Activated CD4-positive, alpha-beta T cell treated with anti-CD3 and anti-CD28 coated beads, Interleukin-2, Interleukin-4, amounts not matched to agents 100 ng/mL and 50 ng/mL, durations not matched to agents 16 hours and 8 hours (primary cell): ENCODE measurements at regions not wholly inside any gene's neighbourhood (a gene's known extent, or its start where the extent isn't known, plus 50 kb on each side); places are given as distances from the start of the nearest gene placed in this dataset.
"Not testable (repeated sequence)": the region's sequence is repeated elsewhere in the genome, so short reads cannot be mapped to it uniquely, and the experiment has no call there.

Experiments
- DNase-seq: peaks from one replicate; pipeline ENCODE4 v3.0.0-alpha.2; 2020; ENCODE audit warnings: low spot score

- DNase-seq, result no peak
Observed at GRCh38 chr2:184993746-184994145, 395.4 kb downstream of the ZNF804A start.

DNA sequence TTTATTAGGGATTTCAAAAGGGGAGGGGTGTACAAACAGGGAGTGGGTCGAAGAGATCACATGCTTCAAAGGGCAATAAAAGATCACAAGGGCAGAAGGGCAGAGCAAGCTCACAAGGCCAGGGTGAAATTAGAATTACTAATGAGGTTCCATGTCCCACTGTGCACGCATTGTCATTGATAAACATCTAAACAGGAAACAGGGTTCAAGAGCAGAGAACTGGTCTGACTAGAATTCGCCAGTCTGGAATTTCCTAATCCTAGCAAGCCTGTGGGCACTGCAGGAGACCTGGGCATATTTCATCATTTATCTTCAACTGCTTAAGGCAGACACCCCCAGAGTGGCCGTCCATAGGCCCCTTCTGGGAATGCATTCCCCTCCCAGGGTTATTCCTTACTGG, 408.2 kb downstream of the ZNF804A start:
- DNase-seq, result no peak

DNA sequence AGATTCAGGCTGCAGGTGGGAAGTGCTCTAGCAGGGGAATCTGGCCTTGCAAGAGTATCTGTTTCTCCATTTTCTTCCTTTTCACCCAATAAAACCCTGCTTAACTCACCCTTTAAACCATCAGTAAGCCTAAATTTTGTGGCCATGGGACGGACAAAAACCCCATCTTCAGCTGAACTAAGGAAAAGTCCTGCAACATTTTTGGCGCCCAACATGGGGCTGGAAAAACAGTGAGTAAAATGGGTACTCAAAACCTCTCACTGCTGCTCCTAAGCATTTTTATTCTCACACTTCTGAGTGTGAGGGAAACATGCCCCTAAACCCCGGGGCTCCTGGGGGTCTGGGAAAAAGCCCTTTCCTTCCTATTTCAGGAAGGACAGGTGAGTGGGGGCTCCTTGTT, 414.3 kb downstream of the ZNF804A start:
- DNase-seq, result no peak

DNA sequence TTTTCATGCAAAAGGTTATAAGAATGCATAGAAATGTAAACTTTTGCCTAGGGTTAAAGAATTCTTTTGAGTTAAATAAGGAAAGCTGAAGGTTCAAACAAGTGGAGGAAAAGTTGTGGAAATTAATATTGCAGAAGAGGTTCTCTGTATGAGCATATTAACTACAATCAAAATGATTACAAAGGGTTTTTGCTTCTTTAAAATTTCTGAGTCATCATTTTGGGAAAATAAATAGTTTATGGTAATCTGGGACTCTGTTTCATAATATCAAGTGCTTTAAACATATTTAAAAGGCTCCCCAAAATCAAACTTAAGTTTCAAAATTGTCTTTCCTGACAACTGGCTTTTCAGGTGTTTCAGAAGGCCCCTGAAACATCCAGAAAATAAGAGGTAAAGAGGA, 415.7 kb downstream of the ZNF804A start:
- DNase-seq, result no peak

- not testable (repeated sequence) for DNase-seq
Observed at GRCh38 chr2:185025891-185026290, 427.6 kb downstream of the ZNF804A start.

DNA sequence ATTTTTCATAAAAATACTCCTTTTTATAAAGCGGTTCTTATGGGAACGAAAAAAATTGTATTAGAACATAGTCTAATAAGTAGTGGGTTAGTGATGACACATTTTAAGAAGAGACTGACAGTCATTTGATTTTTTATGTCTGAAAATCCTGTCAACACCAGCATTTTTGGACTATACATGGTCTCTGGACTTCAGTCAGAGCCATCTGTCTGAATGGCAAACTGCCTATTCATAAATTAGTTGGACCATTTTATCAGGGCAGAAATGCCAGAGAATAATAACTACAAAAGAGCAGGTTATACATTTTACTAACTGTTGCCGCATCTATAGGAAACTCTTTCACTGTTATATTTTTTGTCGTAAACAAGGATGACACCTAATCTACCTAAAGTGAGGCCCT, 437.6 kb downstream of the ZNF804A start:
- no peak for DNase-seq

DNA sequence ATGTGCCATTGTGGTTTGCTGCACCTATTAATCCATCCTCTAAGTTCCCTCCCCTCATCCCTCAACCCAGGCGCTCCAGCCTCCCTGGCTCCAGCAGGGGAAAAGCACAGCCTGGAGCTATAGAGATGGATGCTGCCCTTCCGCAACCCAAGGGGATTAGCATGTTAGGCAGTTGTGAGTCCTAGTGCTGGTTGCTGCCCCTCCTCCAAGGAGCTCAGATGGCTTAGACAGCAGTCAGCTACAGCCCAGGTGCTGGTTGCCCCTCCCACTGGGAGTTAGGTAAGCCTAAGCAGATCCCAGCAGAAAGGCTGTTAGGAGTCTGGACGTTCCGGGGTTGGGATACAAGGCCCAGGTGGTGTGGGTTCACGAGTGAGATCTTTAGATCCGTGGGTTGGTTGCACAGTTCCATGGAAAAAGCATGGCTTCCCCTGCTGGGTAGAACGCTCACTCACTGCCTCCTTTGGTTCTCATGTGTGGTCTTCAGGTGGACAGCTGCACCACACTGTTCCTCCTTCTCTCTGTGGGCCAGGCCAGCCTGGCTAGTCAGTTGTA, 446.1 kb downstream of the ZNF804A start:
- no peak for DNase-seq

DNA sequence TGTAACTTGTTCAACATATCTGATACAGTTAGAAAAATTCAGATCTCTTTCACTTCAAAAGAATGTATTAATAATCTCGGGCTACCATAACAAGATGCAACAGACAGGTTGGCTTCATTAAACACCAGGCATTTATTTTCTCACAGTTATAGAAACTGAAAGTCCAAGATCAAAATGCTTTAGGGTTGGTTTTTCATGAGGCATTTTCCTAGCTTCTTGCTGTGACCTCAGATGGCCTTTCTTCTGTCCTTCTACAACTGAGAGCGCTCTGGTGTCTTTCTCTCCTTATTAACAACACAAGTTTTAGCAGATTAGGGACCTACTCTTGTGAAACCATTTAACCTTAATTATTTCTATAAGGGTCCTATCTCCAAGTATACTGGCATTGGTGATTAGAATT, 452.5 kb downstream of the ZNF804A start:
- DNase-seq, result no peak

DNA sequence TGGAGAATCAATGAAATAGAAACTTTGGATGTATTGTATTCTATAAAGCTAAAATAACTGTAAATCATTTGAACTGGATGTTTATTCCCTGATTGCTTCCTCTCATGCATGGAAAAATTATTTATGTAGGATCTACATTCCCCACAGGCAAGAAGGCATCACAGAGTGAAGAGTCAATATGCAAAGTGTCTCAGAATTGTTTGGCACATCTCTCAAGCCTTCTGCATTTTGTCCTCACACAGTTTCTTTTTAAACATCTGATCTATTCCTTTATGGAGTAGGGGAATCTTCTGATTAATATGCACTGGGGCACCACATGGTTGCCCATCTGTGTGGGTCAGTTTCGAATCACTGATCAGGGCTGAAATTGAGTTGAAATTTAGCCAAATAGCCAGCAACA, 465.4 kb downstream of the ZNF804A start:
- DNase-seq, result no peak

- DNase-seq, result no peak
Observed at GRCh38 chr2:185066128-185066527, 467.8 kb downstream of the ZNF804A start.

DNA sequence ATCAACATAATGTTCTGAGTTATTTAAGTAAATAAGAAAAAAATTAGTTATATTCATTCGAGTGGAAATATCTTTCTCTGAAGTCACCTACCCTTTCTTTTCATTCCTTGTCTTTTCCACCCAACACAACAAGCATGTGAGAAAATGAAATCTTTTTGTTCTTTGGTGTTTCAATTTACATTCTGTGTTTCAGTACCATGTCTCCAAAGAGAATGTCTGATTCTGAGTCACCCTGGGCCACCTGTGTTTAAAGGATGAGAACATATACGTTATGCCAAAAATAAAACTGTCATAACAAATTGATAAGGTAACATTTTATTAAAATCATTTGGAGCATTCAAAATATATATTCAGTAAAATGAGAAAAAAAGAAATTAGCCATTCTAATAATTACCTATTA, 470.8 kb downstream of the ZNF804A start:
- DNase-seq, result no peak

- no peak for DNase-seq
Observed at GRCh38 chr2:185074156-185074555, 475.8 kb downstream of the ZNF804A start.

DNA sequence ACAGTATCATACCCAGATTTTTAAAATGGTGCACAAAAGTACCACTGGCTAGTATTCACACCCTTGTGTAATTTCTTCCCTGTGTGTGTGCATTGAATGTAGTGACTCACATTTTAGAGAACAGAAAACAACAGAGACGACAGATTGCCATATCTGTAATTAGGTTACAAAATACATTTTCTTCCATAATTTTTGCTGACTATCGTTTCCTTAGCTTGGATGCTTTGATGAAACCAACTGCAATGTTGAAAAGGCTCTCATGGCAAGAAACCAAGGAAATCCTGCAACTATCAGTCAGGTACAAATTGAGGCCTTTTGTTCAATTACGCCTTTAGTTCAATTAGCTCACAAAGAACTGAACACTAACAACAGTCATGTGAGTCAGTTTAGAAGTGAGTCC, 484.4 kb downstream of the ZNF804A start:
- DNase-seq, result no peak

DNA sequence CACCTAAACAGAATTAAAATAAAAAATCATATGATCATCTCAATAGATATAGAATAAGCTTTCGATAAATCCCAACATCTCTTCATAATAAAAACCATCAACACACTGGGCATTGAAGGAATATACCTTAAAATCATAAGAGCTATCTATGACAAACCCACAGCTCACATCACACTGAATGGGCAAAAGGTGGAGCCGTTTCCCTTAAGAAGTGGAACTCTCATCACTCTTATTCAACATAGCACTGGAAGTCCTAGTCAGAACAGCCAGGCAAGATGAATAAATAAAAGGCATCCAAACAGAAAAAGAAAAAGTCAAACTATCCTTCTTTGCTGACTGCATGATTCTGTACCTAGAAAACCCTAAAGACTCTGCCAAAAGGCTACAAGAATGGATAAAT, 510.3 kb downstream of the ZNF804A start:
- no peak for DNase-seq

- no peak for DNase-seq
Observed at GRCh38 chr2:185127412-185127811, 529.1 kb downstream of the ZNF804A start.

DNA sequence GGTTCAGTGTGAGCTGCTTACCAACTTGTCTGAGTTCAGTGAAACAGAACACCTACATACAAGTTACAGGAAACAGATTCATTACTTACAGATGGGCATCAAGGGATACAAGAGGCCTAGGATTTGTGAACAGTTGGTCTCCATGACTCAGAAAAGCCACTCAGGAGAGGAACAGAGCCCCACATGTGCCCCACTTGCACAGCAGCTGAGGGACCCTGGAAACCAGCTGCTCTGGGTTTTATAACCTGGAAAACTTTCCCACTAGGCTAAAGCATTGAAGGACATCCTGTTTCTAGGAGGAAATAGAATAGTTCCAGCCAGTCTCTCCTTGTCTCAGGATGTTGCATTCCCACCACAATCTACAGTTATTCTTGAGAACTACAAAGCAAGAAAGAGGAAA, 530.0 kb downstream of the ZNF804A start:
- DNase-seq, result no peak

DNA sequence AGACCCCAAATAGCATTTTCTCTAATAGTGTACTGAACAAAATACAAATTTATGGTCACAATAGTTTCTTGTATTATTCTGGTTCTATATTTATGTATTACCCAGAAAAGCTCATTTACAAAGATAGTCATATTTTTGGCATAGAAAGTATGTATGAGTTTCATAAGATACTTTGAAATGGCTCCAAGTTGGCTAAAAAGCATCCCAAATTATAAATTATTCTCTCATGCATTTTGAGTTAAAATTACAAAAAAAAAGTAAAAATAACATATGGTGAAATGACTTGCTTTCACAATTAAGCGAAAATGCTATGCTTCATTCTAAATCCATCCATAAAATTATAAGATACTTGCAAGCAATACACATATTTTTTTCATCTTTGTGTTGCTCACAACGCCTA, 530.7 kb downstream of the ZNF804A start:
- no peak for DNase-seq

- DNase-seq, result no peak
Observed at GRCh38 chr2:185130685-185131084, 532.4 kb downstream of the ZNF804A start.

DNA sequence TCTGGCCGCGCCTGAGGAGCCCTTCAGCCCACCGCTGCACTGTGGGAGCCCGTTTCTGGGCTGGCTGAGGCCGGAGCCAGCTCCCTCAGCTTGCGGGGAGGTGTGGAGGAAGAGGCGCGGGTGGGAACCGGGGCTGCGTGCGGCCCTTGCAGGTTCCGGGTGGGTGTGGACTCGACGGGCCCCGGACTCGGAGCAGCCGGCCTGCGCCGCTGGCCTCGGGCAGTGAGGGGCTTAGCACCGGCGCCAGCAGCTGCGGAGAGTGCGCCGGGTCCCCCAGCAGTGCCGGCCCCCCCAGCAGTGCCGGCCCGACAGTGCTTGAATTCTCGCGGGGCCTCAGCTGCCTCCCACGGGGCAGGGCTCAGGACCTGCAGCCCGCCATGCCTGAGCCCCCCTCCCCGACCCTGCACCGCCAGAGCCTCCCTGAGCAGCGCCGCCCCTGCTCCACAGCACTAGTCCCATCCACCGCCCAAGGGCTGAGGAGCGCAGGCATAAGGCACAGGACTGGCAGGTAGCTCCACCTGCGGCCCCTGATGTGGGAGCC, 534.2 kb downstream of the ZNF804A start:
- no peak for DNase-seq

- DNase-seq, result no peak
Observed at GRCh38 chr2:185137700-185138099, 539.4 kb downstream of the ZNF804A start.

GRCh38 chr2:185142677-185143076, 544.3 kb downstream of the ZNF804A start:
- no peak for DNase-seq

GRCh38 chr2:185144159-185144919, 546.0 kb downstream of the ZNF804A start:
- no peak for DNase-seq

DNA sequence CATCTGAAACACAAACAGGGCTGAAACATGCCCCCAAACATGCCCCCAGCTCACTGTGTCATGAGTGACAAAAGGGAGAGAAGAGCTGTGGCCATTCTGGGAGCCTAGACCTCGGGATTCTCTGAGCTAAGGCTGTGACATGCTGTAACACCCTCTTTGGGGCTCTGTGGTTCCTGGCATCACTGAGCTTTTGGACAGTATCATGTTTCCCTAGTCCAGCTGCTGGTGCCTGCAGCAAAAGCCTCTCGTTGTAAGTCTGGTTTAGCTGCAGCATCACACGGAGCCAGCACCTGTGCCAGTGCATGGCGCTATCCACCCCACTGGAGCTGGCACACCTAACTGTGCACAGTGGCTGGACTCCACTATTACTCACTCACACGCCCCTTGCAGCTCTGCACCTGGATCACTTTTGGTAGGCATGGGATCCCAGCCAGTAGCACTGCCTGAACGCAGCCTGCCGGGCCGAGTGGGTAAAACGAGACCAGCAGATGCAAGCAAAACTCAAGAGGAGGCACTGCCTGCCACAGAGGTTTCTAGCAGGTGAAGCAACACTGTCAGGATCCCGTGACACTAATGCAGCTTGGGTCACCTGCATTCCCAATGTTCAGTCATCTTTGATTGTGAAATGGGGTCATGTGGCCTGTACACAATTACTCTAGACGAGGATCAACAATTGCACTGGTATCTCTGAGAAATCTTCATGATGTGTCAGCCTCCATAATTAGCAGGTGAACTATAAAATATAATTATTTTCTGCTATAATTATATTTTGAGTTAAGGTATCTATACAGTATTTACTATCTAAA, 547.2 kb downstream of the ZNF804A start:
- no peak for DNase-seq
